Activated CD8-positive, alpha-beta T cell treated with anti-CD3 and anti-CD28 coated beads for 36 hours (primary cell): ENCODE measurements at regions not wholly inside any gene's neighbourhood (a gene's known extent, or its start where the extent isn't known, plus 50 kb on each side); places are given as distances from the start of the nearest gene placed in this dataset.

Experiments
- ATAC-seq: fragments of 200-7000 bp; cut with Tn5 transposase; one replicate; pipeline ENCODE4 v1.10.0; 2021; ENCODE audit warnings: mild to moderate bottlenecking, moderate library complexity
- CTCF ChIA-PET: fragments of 350-600 bp; sonication (Branson Sonifier 250); formaldehyde crosslinking; loops from one replicate; lab custom pipeline; 2021; ENCODE audit warnings: antibody characterized with exemption; lab: Charles Lee
- POLR2A ChIA-PET: fragments of 350-600 bp; sonication (Branson Sonifier 250); formaldehyde crosslinking; loops from one replicate; lab custom pipeline; 2021; ENCODE audit warnings: antibody characterized with exemption; lab: Charles Lee
- DNase-seq: peaks from one replicate; pipeline ENCODE4 v3.0.0-alpha.2; 2020
- H3K27ac Mint-ChIP-seq: one replicate; pipeline ENCODE4 v1.8.0; 2021; ENCODE audit warnings: mild to moderate bottlenecking, mixed read lengths
- H3K27me3 Mint-ChIP-seq: one replicate; pipeline ENCODE4 v1.8.0; 2021; ENCODE audit warnings: mixed read lengths
- H3K36me3 Mint-ChIP-seq: one replicate; pipeline ENCODE4 v1.8.0; 2021; ENCODE audit warnings: low read depth, mixed read lengths
- H3K4me1 Mint-ChIP-seq: one replicate; pipeline ENCODE4 v1.8.0; 2021; ENCODE audit warnings: low read depth, mixed read lengths
- H3K4me3 Mint-ChIP-seq: one replicate; pipeline ENCODE4 v1.8.0; 2021; ENCODE audit warnings: mild to moderate bottlenecking, moderate library complexity, mixed read lengths
- H3K9me3 Mint-ChIP-seq: one replicate; pipeline ENCODE4 v1.8.0; 2021; ENCODE audit warnings: mixed read lengths
- intact Hi-C: fragments of 100-400 bp; cut with micrococcal nuclease; formaldehyde crosslinking; loops from one replicate; pipeline ENCODE4 v1.10.0; 2022
- TF ChIP-seq, protein P1 (sequence below): fragments of 200-600 bp; IDR thresholded peaks from one replicate; pipeline ENCODE4 v1.8.0; 2022; ENCODE audit warnings: antibody characterized with exemption, mild to moderate bottlenecking

DNA sequence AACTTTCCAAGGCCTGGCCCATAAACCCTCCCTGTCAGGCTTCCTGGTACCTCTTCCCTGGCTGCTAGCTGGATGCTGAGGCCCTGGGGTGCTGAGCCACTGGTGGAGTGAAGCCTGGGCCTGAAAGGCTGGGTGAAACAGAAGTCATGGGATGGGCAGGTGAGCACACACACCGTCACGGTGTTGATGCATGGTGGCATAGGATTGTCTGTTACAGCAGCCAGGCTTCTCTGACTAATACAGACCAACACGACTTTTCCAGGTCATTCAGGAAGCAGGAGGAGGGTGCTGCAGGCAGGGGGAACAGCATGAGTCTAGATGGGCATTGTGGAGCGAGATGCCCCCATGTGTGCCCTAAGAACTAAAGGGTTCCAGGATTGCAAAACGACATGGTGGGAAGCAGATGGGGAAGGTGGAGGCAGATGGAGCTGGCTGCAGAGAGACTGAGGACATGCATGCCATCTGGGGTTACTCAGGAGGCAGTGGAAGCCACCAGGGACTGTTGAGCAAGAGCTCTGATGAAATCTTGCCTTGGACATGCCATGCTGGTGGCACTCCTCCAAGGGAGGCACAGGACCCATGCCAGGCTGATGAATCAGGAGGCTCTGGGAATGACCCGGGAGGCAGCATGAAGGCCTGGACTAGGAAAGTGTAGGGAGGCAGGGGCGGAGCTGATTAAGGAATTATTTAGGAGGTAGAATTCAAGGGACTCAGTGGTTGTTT lies 480.9 kb downstream of the TSN start:
- intact Hi-C loops = no loop called here
- ChIA-PET CTCF (no interaction called here), POLR2A (no interaction called here)
- H3K27me3 Mint-ChIP-seq = no peaks in the 10 kb centered on the region
- H3K4me3 Mint-ChIP-seq = no peak overlapping the region
- H3K36me3 Mint-ChIP-seq = no peaks in the 10 kb centered on the region
- no peaks in the 10 kb centered on the region for H3K4me1 Mint-ChIP-seq
- TF ChIP-seq, protein P1, sequence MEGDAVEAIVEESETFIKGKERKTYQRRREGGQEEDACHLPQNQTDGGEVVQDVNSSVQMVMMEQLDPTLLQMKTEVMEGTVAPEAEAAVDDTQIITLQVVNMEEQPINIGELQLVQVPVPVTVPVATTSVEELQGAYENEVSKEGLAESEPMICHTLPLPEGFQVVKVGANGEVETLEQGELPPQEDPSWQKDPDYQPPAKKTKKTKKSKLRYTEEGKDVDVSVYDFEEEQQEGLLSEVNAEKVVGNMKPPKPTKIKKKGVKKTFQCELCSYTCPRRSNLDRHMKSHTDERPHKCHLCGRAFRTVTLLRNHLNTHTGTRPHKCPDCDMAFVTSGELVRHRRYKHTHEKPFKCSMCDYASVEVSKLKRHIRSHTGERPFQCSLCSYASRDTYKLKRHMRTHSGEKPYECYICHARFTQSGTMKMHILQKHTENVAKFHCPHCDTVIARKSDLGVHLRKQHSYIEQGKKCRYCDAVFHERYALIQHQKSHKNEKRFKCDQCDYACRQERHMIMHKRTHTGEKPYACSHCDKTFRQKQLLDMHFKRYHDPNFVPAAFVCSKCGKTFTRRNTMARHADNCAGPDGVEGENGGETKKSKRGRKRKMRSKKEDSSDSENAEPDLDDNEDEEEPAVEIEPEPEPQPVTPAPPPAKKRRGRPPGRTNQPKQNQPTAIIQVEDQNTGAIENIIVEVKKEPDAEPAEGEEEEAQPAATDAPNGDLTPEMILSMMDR = no peak
- no peaks in the 10 kb centered on the region for H3K9me3 Mint-ChIP-seq
- no peak for DNase-seq
- H3K27ac Mint-ChIP-seq = no peak overlapping the region
- no peak for ATAC-seq

GRCh38 chr2:122236925-122237324 lies 481.5 kb downstream of the TSN start:
- TF ChIP-seq, protein P1 = no peak
- ATAC-seq = no peak
- H3K9me3 Mint-ChIP-seq = no peaks in the 10 kb centered on the region
- no peak for DNase-seq
- H3K4me1 Mint-ChIP-seq = no peaks in the 10 kb centered on the region
- H3K27ac Mint-ChIP-seq = no peak overlapping the region
- intact Hi-C loops = no loop called here
- POLR2A ChIA-PET = no interaction called here
- no peaks in the 10 kb centered on the region for H3K36me3 Mint-ChIP-seq
- CTCF ChIA-PET = no interaction called here
- H3K27me3 Mint-ChIP-seq = no peaks in the 10 kb centered on the region
- no peak overlapping the region for H3K4me3 Mint-ChIP-seq

DNA sequence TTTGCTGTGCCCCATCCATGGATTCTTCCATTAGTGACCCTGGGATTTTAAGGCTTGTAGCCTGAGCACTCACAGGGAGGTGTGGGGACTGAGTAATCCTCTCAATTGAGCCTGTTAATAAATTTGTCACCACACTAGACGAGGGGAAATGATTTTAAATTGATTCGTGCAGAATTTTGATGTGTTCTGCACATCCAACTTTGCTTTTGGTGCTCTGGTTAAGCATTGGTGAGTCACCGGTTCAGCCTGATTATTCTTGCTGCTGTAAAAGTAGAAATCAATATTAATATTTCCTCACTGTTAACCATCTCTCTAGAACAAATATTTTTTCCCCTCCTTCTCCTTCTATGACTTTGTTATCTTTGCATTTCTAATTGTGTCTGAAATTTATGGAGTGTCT lies 482.0 kb downstream of the TSN start:
- ChIA-PET POLR2A (no interaction called here), CTCF (no interaction called here)
- ATAC-seq = no peak
- TF ChIP-seq, protein P1 = no peak
- no peaks in the 10 kb centered on the region for H3K9me3 Mint-ChIP-seq
- DNase-seq = no peak
- H3K27me3 Mint-ChIP-seq = no peaks in the 10 kb centered on the region
- no peaks in the 10 kb centered on the region for H3K36me3 Mint-ChIP-seq
- no peak overlapping the region for H3K27ac Mint-ChIP-seq
- intact Hi-C loops = no loop called here
- no peak overlapping the region for H3K4me3 Mint-ChIP-seq
- no peaks in the 10 kb centered on the region for H3K4me1 Mint-ChIP-seq

GRCh38 chr2:122238006-122238559 lies 482.6 kb downstream of the TSN start:
- ChIA-PET POLR2A (no interaction called here), CTCF (no interaction called here)
- no peaks in the 10 kb centered on the region for H3K4me1 Mint-ChIP-seq
- H3K4me3 Mint-ChIP-seq = no peak overlapping the region
- H3K9me3 Mint-ChIP-seq = no peaks in the 10 kb centered on the region
- no peak for DNase-seq
- no peak for ATAC-seq
- H3K27me3 Mint-ChIP-seq = no peaks in the 10 kb centered on the region
- TF ChIP-seq, protein P1 = no peak
- no peak overlapping the region for H3K27ac Mint-ChIP-seq
- no peaks in the 10 kb centered on the region for H3K36me3 Mint-ChIP-seq
- intact Hi-C loops = no loop called here

- Mint-ChIP-seq H3K4me1 (no peaks in the 10 kb centered on the region), H3K9me3 (no peaks in the 10 kb centered on the region), H3K36me3 (no peaks in the 10 kb centered on the region), H3K4me3 (no peak overlapping the region), H3K27me3 (no peaks in the 10 kb centered on the region), H3K27ac (no peak overlapping the region)
- CTCF ChIA-PET = no interaction called here
- no peak for DNase-seq
- intact Hi-C loops = no loop called here
- TF ChIP-seq, protein P1 = no peak
- no peak for ATAC-seq
- POLR2A ChIA-PET = no interaction called here
These were observed 484.0 kb downstream of the TSN start for GRCh38 chr2:122239440-122239839.
